NB4 (cell line): ENCODE measurements at regions not wholly inside any gene's neighbourhood (a gene's known extent, or its start where the extent isn't known, plus 50 kb on each side); places are given as distances from the start of the nearest gene placed in this dataset.
A peak's percentile ranks its signal among the peaks of the same experiment; 100 is the strongest.

Source experiments
- DNase-seq: peaks from one replicate; pipeline ENCODE4 v3.0.0; 2010; ENCODE audit warnings: low read depth
- H3K4me3 ChIP-seq: one replicate; pipeline ENCODE4 v1.5.1; 2011; ENCODE audit warnings: mild to moderate bottlenecking, low read depth, low read length, moderate library complexity
- MYC ChIP-seq: IDR thresholded peaks from 2 replicates; pipeline ENCODE4 v1.6.1; 2011; ENCODE audit warnings: low read depth, low read length
- POLR2A ChIP-seq: IDR thresholded peaks from 2 replicates; pipeline ENCODE4 v1.6.1; 2011; ENCODE audit warnings: mild to moderate bottlenecking; ENCODE audit not compliant: insufficient read length; ENCODE audit errors: extremely low read depth
- TF ChIP-seq, protein P1 (sequence below): IDR thresholded peaks from 2 replicates; pipeline ENCODE4 v1.6.1; 2011; ENCODE audit warnings: low read depth, low read length
- TF ChIP-seq, protein P2 (sequence below): IDR thresholded peaks from one replicate; pipeline ENCODE4 v1.5.1; 2012; ENCODE audit warnings: low read depth, low read length

DNA sequence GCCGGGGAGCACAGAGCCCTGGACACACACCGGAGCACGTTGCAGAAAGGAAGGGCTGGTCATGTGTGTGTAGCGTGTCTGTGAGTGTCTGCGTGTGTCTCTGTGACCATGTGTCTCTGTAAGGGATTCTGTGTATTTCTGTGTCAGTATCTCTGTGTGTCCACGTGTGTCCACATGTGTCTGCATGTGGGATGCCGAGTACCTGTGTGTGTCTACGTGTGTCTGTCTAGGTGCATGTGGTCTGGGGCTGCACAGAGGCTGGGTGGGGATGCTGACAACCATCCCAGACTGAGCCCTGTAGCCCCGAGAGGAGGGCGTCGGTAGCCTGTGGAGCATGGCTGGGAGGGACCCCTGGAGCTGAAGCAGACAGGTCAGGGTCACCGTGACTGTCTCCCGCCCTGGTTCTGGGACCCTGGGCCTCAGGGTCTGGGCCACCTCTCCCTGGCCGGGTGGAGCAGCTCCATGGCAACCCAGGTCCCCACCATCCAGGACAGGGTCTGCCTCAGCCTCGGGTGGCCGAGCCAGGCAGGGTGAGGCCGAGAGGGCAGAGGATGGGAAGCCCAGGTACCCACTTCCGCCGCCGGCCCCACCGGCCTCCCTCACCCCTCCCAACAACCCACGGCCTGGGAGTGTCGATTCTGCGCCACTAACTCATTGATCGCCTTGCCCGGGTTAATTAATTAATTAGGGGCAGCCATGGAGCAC, 122.7 kb downstream of the FAM53A start:
- TF ChIP-seq, protein P1, sequence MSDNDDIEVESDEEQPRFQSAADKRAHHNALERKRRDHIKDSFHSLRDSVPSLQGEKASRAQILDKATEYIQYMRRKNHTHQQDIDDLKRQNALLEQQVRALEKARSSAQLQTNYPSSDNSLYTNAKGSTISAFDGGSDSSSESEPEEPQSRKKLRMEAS, result peak; percentile 48; the same call in 1 of the 2 replicates
- no peak for TF ChIP-seq POLR2A
- TF ChIP-seq MYC, result no peak
- TF ChIP-seq, protein P2, sequence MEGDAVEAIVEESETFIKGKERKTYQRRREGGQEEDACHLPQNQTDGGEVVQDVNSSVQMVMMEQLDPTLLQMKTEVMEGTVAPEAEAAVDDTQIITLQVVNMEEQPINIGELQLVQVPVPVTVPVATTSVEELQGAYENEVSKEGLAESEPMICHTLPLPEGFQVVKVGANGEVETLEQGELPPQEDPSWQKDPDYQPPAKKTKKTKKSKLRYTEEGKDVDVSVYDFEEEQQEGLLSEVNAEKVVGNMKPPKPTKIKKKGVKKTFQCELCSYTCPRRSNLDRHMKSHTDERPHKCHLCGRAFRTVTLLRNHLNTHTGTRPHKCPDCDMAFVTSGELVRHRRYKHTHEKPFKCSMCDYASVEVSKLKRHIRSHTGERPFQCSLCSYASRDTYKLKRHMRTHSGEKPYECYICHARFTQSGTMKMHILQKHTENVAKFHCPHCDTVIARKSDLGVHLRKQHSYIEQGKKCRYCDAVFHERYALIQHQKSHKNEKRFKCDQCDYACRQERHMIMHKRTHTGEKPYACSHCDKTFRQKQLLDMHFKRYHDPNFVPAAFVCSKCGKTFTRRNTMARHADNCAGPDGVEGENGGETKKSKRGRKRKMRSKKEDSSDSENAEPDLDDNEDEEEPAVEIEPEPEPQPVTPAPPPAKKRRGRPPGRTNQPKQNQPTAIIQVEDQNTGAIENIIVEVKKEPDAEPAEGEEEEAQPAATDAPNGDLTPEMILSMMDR, result no peak
- DNase-seq, result no peak
- H3K4me3 ChIP-seq, result no peak overlapping the region

DNA sequence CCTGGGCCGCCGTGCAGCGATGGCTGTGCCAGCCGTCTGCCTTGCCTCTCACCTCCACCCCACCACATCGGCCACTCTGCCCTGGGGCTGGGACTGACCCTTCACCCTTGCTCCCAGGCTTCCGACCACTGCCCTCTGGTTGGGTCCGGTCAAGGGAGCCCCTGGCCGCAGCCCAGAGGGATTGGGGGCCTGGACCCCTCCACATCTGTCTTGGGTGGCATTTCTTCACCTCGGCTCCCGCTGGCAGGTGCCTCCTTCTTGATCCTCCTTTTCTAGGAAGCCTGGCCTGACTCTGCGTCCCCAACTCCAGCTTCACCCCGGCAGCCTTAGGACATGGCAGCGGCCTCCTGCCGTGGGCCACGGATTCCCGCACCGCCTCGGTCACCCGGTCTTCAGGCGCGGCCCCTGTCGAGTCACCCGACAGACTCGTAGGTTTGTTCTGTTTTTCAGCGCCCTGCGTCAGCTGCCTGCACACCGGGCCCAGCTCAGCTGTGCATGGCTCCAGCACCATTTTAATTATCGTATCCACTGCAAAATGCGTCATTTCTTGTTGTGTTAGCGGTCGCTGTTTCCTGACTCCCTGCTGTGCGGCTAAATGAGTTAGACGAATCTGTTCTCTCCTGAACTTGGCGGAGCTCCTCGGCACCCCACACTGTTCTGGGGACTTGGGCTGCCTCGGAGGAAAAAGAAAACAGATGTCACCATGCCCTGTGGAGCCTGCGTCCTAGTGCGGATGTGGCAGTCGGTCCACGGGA, 124.0 kb downstream of the FAM53A start:
- peak; percentile 88 for DNase-seq
- TF ChIP-seq MYC, result no peak
- TF ChIP-seq, protein P1, result 0 out of 2 replicates have a peak, but pooled peaks have one; percentile 15

DNA sequence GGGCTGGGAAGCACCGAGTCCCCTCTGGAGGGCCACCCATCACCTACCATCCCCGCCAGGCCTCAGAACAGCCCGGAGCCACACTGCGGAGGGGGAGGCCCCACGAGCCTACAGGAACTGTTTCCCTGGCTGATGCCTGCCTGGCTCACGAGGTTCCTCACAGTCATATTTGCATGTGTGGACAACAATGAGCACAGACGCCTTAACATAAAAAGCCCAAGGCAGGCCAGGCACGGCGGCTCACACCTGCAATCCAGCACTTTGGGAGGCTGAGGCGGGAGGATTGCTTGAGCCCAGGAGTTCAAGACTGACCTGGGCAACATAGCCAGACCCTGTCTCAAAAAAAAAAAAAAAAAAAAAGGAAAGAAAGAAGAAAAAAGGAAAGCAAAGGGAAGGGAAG, 125.9 kb downstream of the FAM53A start:
- TF ChIP-seq, protein P2, result no peak
- TF ChIP-seq MYC, result no peak
- TF ChIP-seq POLR2A, result no peak
- TF ChIP-seq, protein P1, result no peak
- DNase-seq, result no peak
- no peak overlapping the region for H3K4me3 ChIP-seq

More for the DNA sequence above, 124.0 kb downstream of the FAM53A start:
- no peak overlapping the region for H3K4me3 ChIP-seq

DNA sequence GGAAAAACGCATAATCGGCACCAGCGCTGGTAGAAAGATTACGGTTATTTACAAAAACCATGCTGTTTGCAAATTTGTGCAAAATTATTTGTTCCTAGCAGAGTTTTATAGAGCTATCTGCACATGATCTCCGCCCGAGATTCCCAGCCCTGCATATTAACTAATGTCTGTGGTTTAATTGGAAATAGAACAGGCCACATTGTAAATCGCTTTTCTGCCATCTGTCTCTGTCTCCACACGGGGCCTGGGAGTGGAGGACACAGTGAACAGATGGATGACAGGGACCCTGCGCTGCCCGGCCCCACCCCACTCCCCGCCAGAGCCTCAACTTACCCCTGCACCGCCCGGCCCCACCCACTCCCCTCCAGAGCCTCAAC, 126.9 kb downstream of the FAM53A start:
- no peak overlapping the region for H3K4me3 ChIP-seq
- no peak for DNase-seq
- TF ChIP-seq, protein P1, result no peak
- no peak for TF ChIP-seq MYC
- no peak for TF ChIP-seq POLR2A
- TF ChIP-seq, protein P2, result no peak

DNA sequence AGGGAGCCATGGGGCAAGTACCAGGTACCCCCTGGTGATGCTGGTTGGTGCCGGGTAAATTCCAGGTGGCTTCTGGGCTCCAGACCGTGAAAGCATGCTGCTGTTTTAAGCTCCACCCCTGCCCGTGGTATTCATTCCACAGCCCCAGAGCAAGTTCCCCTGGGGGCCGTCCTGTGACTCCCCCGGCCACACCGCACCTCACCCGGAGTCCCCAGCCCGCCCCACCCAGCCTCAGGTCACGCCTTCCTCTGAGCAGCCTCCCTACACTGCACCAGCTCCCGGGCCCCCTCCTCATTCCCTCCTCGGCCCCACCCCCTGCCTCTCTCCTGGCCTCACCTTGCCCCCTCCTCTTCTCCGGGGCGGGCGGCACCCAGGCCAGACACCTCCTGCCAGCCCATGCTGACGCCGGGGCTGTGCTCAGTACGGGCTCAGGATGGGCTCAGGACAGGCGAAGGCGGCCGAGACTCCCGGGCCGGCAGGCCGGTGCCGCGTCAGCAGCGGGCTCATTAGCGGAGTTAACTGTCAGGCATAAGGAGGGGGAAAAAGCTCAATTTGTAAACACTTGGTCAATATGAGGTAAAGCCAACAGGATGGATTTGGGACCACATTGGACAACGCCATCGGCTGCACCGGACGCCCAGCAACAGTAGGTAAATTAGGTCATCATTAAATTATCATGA, 127.4 kb downstream of the FAM53A start:
- no peak for DNase-seq
- TF ChIP-seq, protein P2, result no peak
- TF ChIP-seq POLR2A, result no peak
- TF ChIP-seq, protein P1, result no peak
- no peak for TF ChIP-seq MYC

DNA sequence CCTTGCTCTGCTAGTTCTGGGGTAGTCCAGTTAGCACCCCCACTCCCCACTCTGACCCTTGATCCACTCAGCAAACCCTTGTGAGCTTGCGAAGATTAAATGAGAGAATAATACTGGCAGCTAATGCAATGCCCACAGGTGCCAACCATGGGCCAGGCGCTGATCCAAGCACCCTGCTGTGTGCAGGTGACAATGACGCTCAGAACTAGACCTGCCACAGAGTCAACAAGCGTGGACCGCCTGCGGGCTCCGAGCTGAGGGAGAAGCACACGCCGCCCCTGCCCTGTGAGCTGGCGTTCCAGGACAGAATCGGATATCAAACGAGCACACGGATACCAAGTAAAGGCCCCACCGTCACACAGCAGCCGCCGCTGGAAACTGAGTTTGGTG, 129.2 kb downstream of the FAM53A start:
- no peak overlapping the region for H3K4me3 ChIP-seq
- no peak for DNase-seq
- TF ChIP-seq MYC (no peak), POLR2A (no peak)
- TF ChIP-seq, protein P1, result no peak
- TF ChIP-seq, protein P2, result no peak

More for the DNA sequence above, 127.4 kb downstream of the FAM53A start:
- no peak overlapping the region for H3K4me3 ChIP-seq
